Retinal pigment epithelial cell (primary cell): ENCODE measurements at regions not wholly inside any gene's neighbourhood (a gene's known extent, or its start where the extent isn't known, plus 50 kb on each side); places are given as distances from the start of the nearest gene placed in this dataset.

ENCODE experiments used
- DNase-seq: peaks from one replicate; pipeline ENCODE4 v3.0.0-alpha.2; 2010; ENCODE audit warnings: low read depth
- H3K4me3 ChIP-seq: 2 replicates; pipeline ENCODE4 v1.5.1; 2011; ENCODE audit warnings: mild to moderate bottlenecking, low read length, control low read depth, moderate library complexity
- TF ChIP-seq, protein P1 (sequence below): conservative IDR thresholded peaks from 2 replicates; pipeline ENCODE4 v1.5.1; 2011; ENCODE audit warnings: low read depth, low read length, control low read depth, inconsistent platforms

DNA sequence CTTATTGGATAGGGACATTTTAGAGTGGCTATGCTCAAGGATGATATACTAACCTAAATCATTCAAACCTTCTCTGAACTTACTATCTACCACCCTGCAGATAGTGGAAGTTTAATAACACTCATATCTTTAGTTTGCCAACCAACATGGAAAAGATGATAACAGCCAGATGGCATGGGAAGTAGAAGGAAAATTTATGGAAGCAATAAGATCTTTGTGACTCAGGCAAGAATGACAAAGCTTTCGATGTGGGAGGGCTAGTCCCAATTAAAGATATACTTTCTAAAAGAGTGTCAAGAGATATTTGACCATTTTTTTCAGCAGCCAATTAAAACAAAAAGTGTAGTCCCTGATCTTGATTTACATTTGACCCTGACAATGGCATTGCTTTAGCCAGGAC, 631.7 kb downstream of the RPS29 start:
- TF ChIP-seq, protein P1, sequence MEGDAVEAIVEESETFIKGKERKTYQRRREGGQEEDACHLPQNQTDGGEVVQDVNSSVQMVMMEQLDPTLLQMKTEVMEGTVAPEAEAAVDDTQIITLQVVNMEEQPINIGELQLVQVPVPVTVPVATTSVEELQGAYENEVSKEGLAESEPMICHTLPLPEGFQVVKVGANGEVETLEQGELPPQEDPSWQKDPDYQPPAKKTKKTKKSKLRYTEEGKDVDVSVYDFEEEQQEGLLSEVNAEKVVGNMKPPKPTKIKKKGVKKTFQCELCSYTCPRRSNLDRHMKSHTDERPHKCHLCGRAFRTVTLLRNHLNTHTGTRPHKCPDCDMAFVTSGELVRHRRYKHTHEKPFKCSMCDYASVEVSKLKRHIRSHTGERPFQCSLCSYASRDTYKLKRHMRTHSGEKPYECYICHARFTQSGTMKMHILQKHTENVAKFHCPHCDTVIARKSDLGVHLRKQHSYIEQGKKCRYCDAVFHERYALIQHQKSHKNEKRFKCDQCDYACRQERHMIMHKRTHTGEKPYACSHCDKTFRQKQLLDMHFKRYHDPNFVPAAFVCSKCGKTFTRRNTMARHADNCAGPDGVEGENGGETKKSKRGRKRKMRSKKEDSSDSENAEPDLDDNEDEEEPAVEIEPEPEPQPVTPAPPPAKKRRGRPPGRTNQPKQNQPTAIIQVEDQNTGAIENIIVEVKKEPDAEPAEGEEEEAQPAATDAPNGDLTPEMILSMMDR: no peak

DNA sequence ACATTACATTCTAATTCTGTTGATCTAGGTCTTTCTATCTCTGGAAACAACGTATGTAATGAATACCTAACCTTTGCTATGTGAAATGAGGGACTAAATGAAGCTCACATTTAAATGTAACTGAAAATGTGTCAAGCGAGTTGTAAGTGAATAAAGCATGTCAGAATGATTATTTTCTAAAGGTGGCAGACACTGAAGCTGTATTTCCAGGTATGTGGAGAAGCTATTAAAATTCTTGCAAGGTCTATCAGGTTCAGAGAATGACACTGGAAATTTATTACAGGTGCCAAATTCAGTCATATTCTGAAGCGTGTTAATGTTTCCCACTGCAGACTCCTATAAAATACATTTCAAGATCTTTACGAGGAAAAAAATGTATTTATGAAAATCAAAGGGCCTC, 641.4 kb downstream of the RPS29 start:
- no peak for DNase-seq
- no peak overlapping the region for H3K4me3 ChIP-seq
- TF ChIP-seq, protein P1: no peak

More for the DNA sequence above, 631.7 kb downstream of the RPS29 start:
- DNase-seq: no peak
- no peak overlapping the region for H3K4me3 ChIP-seq

DNA sequence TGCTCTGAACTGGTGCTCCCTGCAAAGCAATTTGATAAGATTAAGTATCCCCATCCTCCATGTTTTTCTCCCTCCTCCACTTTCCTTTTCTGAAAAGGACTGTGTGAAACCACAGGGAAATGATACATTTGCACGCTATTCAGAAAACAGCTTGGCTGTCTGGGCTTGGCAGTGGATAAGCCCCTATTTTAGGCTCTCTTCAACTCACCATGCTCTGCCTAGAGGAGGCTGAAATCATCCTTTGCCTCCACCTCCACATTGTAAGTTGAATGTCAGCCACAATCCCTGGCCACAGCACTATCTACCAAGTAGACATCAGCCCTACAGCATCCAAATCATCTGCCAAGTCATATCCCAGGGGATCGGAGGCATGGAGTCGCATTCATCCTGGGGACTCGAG, 642.3 kb downstream of the RPS29 start:
- TF ChIP-seq, protein P1: no peak

DNA sequence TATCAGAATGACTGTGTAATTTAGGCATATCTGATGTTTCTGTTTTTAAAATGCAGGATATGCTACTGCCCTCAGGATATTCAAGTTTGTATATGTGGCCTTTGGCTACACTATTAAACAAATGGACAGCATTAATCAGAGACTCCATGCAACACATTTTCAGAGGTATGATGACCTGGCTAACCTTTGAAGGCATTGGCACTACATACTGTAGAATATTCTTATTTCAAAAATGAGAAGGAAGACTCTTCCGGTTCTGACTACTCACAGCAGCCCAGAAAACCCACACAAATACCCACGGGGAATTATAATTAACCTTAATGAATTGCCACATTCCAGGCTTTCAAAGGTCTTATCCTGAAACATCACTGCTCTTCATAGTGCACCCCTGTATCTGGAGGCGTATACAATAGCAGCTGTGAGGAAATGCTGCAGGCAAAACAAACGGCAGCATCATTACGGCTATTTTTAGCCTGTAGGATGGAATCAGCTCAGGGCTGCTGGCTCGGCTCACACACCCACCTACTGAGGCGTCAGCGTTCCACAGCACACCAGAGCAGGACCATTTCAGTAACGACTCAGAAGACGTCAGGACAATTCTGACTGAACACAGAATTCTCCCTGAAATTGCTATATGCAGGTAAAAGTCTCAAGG, 648.5 kb downstream of the RPS29 start:
- no peak overlapping the region for H3K4me3 ChIP-seq
- peak; percentile 21 for DNase-seq
- TF ChIP-seq, protein P1: no peak

More for the DNA sequence above, 642.3 kb downstream of the RPS29 start:
- DNase-seq: no peak
- no peak overlapping the region for H3K4me3 ChIP-seq

DNA sequence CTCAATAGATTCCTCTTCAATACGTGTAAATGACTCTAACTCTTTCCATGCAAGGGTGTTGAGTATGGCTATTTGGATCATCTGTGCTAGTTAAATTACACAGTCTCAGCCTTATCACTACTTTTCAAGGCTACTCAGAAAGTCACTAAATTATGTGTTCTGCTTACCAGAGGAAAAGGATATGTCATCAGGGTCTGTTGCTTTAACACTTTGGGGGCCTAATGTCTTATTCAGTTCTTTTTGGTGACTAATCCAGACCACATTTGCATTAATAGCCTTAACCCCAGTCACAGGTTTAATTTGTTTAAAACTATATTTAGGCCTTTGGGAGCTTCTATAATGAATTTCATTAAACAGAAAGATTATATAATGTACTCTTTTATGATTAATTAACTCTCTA, 649.3 kb downstream of the RPS29 start:
- no peak for DNase-seq
- TF ChIP-seq, protein P1: no peak

DNA sequence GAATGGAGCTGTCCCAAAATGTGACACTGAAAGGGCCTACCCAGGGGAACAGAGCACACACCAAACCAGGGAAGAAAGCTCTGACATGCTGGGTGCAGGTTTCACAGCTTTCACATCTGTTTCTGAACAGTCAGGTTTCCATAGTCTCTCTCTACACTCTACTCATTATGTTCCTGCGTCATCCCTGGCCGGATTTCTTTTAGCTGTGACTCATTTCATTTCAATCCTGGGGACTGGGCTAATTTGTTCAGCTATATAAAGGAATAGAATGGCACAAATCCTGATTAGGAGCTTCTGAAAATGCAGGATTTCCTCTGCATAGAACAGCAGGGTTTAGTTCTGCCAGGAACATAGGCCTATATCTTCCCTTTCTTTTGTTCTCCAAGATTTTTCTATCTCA, 649.8 kb downstream of the RPS29 start:
- TF ChIP-seq, protein P1: no peak
- H3K4me3 ChIP-seq: no peak overlapping the region
- peak; percentile 80 for DNase-seq

More for the DNA sequence above, 649.3 kb downstream of the RPS29 start:
- H3K4me3 ChIP-seq: no peak overlapping the region

DNA sequence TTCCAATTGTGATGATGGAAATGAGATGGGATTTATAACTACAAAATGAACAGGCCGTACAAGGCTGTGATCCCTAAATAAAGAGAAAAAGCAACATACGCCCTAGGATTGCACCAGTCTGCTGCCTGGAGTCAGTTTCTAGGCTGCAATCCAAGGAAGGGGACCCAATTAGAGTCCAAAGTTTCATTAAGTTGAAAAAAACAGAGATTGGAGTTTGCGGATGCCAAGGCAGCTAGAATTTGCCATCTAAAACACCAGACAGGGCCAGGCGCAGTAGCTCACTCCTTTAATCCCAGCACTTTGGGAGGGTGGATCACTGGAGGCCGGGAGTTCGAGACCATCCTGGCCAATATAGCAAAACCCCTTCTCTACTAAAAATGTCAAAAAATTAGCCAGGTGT, 661.0 kb downstream of the RPS29 start:
- no peak overlapping the region for H3K4me3 ChIP-seq
- TF ChIP-seq, protein P1: no peak
- DNase-seq: no peak
